IMR-90 (cell line): ENCODE measurements at regions not wholly inside any gene's neighbourhood (a gene's known extent, or its start where the extent isn't known, plus 50 kb on each side); places are given as distances from the start of the nearest gene placed in this dataset.

ENCODE experiments used
- ATAC-seq: fragments of 200-7000 bp; cut with Tn5 transposase; 2 replicates; pipeline ENCODE4 v1.9.1; 2020; ENCODE audit warnings: low read depth, mild to moderate bottlenecking, moderate library complexity
- BruUV-seq: library from RNA; stranded (reverse); fragments of 400-500 nt; replicated peaks from 2 replicates; lab custom pipeline; 2021; lab: Mats Ljungman, UMichigan
- CTCF ChIA-PET: fragments of 300-600 bp; formaldehyde crosslinking; extraction: SDS; loops from one replicate; lab custom pipeline; 2021; ENCODE audit warnings: antibody characterized with exemption; lab: Yijun Ruan, JAX
- POLR2A ChIA-PET: fragments of 300-600 bp; sonication (Branson Sonifier 250); formaldehyde crosslinking; loops from one replicate; lab custom pipeline; 2022; ENCODE audit warnings: antibody characterized with exemption; ENCODE audit not compliant: unreplicated experiment; lab: Charles Lee
- DNase-seq: peaks from one replicate; pipeline ENCODE4 v3.0.0; 2013
- H2AFZ ChIP-seq: replicated peaks from 2 replicates; pipeline ENCODE3; 2013; ENCODE audit warnings: low read length, mild to moderate bottlenecking; ENCODE audit not compliant: poor library complexity
- H2AK5ac ChIP-seq: 2 replicates; pipeline ENCODE4 v1.6.1; 2013; ENCODE audit warnings: low read depth, low read length, inconsistent platforms
- H2AK9ac ChIP-seq: replicated peaks from 2 replicates; pipeline ENCODE3; 2013; ENCODE audit warnings: mild to moderate bottlenecking, low read depth, low read length, moderate library complexity; ENCODE audit not compliant: poor library complexity
- H2BK120ac ChIP-seq: 2 replicates; pipeline ENCODE4 v1.6.1; 2013; ENCODE audit warnings: low read depth, low read length, inconsistent platforms
- H2BK15ac ChIP-seq: 3 replicates; pipeline ENCODE4 v1.6.1; 2013; ENCODE audit warnings: low read depth, low read length, inconsistent platforms
- H2BK20ac ChIP-seq: 2 replicates; pipeline ENCODE4 v1.6.1; 2013; ENCODE audit warnings: low read depth, mild to moderate bottlenecking, inconsistent platforms, low read length, moderate library complexity
- H2BK5ac ChIP-seq: 2 replicates; pipeline ENCODE4 v1.6.1; 2013; ENCODE audit warnings: mild to moderate bottlenecking, low read depth, low read length, inconsistent platforms; ENCODE audit not compliant: poor library complexity, severe bottlenecking
- H3K14ac ChIP-seq: replicated peaks from 2 replicates; pipeline ENCODE4 v1.6.1; 2013; ENCODE audit warnings: low read depth, low read length, inconsistent platforms
- H3K18ac ChIP-seq: 2 replicates; pipeline ENCODE4 v1.6.1; 2013; ENCODE audit warnings: low read depth, low read length, control low read depth
- H3K23ac ChIP-seq: 2 replicates; pipeline ENCODE4 v1.6.1; 2013; ENCODE audit warnings: low read depth, low read length, inconsistent platforms
- H3K27ac ChIP-seq: 2 replicates; pipeline ENCODE4 v1.5.1; 2013; ENCODE audit warnings: mild to moderate bottlenecking, control low read depth, low read length; ENCODE audit not compliant: insufficient read depth
- H3K27me3 ChIP-seq: 2 replicates; pipeline ENCODE4 v1.6.1; 2013; ENCODE audit warnings: low read length; ENCODE audit not compliant: control insufficient read depth, insufficient read depth
- H3K36me3 ChIP-seq: 2 replicates; pipeline ENCODE4 v1.6.1; 2013; ENCODE audit warnings: low read length, mixed read lengths; ENCODE audit not compliant: control insufficient read depth, insufficient read depth
- H3K4ac ChIP-seq: 2 replicates; pipeline ENCODE4 v1.6.1; 2013; ENCODE audit warnings: low read depth, low read length, inconsistent platforms
- H3K4me1 ChIP-seq: 2 replicates; pipeline ENCODE4 v1.6.1; 2013; ENCODE audit warnings: low read length, mixed read lengths; ENCODE audit not compliant: control insufficient read depth, insufficient read depth
- H3K4me2 ChIP-seq: 2 replicates; pipeline ENCODE4 v1.6.1; 2013; ENCODE audit warnings: low read depth, mild to moderate bottlenecking, control low read depth, low read length, moderate library complexity
- H3K4me3 ChIP-seq: 2 replicates; pipeline ENCODE4 v1.5.1; 2013; ENCODE audit warnings: low read depth, mild to moderate bottlenecking, control low read depth, low read length, moderate library complexity; ENCODE audit not compliant: insufficient read depth
- H3K56ac ChIP-seq: 2 replicates; pipeline ENCODE4 v1.6.1; 2013; ENCODE audit warnings: low read length, inconsistent platforms; ENCODE audit not compliant: insufficient read depth; ENCODE audit errors: extremely low read depth
- H3K79me1 ChIP-seq, 2 experiments: 2 replicates each; pipeline ENCODE4 v1.6.1; 2013; ENCODE audit warnings: low read length in 2 of 2, inconsistent platforms in 1 of 2, low read depth in 1 of 2
- H3K9ac ChIP-seq: 2 replicates; pipeline ENCODE4 v1.6.1; 2013; ENCODE audit warnings: low read depth, low read length, control low read depth
- H3K9me1 ChIP-seq: 2 replicates; pipeline ENCODE4 v1.6.1; 2013; ENCODE audit warnings: low read length, inconsistent platforms; ENCODE audit not compliant: insufficient read depth
- H3K9me3 ChIP-seq: 2 replicates; pipeline ENCODE4 v1.6.1; 2013; ENCODE audit warnings: low read length; ENCODE audit not compliant: control insufficient read depth, insufficient read depth
- H4K20me1 ChIP-seq: 2 replicates; pipeline ENCODE4 v1.6.1; 2013; ENCODE audit warnings: low read length, inconsistent platforms; ENCODE audit not compliant: insufficient read depth
- H4K5ac ChIP-seq: 2 replicates; pipeline ENCODE4 v1.6.1; 2013; ENCODE audit warnings: mild to moderate bottlenecking, low read depth, low read length, control low read depth
- H4K8ac ChIP-seq, 2 experiments: 2 replicates each; pipeline ENCODE4 v1.6.1; 2013; ENCODE audit warnings: low read depth in 2 of 2, low read length in 2 of 2, control low read depth in 1 of 2, inconsistent platforms in 1 of 2
- H4K91ac ChIP-seq: 2 replicates; pipeline ENCODE4 v1.6.1; 2013; ENCODE audit warnings: low read depth, low read length, inconsistent platforms; ENCODE audit not compliant: insufficient read depth
- CEBPB ChIP-seq: IDR thresholded peaks from 2 replicates; pipeline ENCODE4 v1.6.1; 2012; ENCODE audit warnings: low read depth, low read length, improper control_type of control experiment
- MAFK ChIP-seq: IDR thresholded peaks from 2 replicates; pipeline ENCODE4 v1.6.1; 2012; ENCODE audit warnings: low read depth, low read length, improper control_type of control experiment
- RFX5 ChIP-seq: IDR thresholded peaks from 2 replicates; pipeline ENCODE4 v1.8.0; 2012; ENCODE audit warnings: low read depth, mild to moderate bottlenecking, low read length, moderate library complexity
- SMC3 ChIP-seq: fragments of 150-350 bp; IDR thresholded peaks from 2 replicates; pipeline ENCODE4 v1.6.1; 2016; ENCODE audit warnings: low read depth, mild to moderate bottlenecking, antibody characterized with exemption, low read length, moderate library complexity
- WGBS, 2 experiments: methylation state at CpG; one replicate each; pipeline versions ENCODE4 v1.1.5 to v1.1.7; 2013; ENCODE audit warnings: missing lambda C conversion rate in 2 of 2; ENCODE audit not compliant: insufficient read length in 1 of 2; ENCODE audit errors: extremely low coverage in 2 of 2; 5-methylcytosine and 5-hydroxymethylcytosine counted together
- dilution Hi-C: fragments of 300-500 bp; cut with HindIII; formaldehyde crosslinking; loops from one replicate; pipeline ENCODE4 v1.14.3; 2018; ENCODE audit warnings: low sequenced_read_pairs; ENCODE audit not compliant: unreplicated experiment
- in situ Hi-C: fragments of 300-500 bp; cut with MboI; formaldehyde crosslinking; loops from 3 replicates; pipeline ENCODE4 v1.14.3; 2019; ENCODE audit warnings: low sequenced_read_pairs, inconsistent platforms, mixed read lengths
- intact Hi-C: fragments of 100-400 bp; cut with micrococcal nuclease; formaldehyde crosslinking; loops from 2 replicates; pipeline ENCODE4 v1.10.0; 2022
- TF ChIP-seq, protein P1 (sequence below): fragments of 150-350 bp; IDR thresholded peaks from 2 replicates; pipeline ENCODE4 v1.6.1; 2017; ENCODE audit warnings: mild to moderate bottlenecking, antibody characterized with exemption, low read length, low read depth

DNA sequence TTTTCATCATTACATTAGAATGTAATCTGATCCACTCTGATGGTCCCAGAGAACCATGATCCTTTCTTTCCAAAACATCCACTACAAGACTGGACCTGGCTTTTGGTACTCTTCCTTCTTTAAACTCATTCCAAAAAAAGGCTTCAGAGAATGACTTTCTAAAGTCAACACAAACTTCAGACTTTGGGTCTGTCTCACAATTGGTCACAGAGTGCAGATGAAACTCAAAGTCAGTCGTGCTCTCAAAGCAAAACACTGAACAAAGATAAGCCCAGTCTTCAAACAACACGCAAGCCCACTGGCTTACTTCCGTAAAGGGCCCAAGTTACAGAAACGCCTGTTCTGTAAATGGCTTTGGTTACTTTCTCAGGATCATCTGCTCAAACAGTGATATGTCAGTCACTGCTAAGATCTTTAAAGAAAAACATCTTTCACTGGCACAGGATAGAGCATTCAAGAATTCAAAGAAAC lies 250.9 kb upstream of the MKLN1 start:
- peak overlapping the region; percentile 45 to 52; a peak in 3 of 4 replicates for H4K8ac ChIP-seq
- TF ChIP-seq, protein P1, sequence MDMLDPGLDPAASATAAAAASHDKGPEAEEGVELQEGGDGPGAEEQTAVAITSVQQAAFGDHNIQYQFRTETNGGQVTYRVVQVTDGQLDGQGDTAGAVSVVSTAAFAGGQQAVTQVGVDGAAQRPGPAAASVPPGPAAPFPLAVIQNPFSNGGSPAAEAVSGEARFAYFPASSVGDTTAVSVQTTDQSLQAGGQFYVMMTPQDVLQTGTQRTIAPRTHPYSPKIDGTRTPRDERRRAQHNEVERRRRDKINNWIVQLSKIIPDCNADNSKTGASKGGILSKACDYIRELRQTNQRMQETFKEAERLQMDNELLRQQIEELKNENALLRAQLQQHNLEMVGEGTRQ, result no peak
- TF ChIP-seq SMC3 (0 out of 2 replicates have a peak, but pooled peaks have one; percentile 5), CEBPB (no peak), RFX5 (no peak), MAFK (no peak)
- DNase-seq (peak; percentile 70), ATAC-seq (peak; percentile 34)
- peak overlapping the region; percentile 59 for H3K14ac ChIP-seq
- 0 out of 2 replicates have a peak overlapping the region, but pooled peaks have one; percentile 23 for H2BK120ac ChIP-seq
- H2BK15ac ChIP-seq, result peak overlapping the region; percentile 49; the same call in 1 of the 3 replicates
- H3K9me3 ChIP-seq, result no peaks in the 10 kb centered on the region
- 0% methylated on average over 1 of the region's 4 CpGs; no CpG with 5 or more reads in 1 of the 2 experiments for WGBS, 2 experiments
- ChIA-PET POLR2A (no interaction called here), CTCF (no interaction called here)
- peak overlapping the region; percentile 93 for H3K27ac ChIP-seq
- in situ Hi-C loops (loop anchor here (10.0 kb wide), 1 partner anchor 348 kb away; no protein-coding TSS in a partner anchor), intact Hi-C loops (loop anchor here (2.0 kb wide), 1 partner anchor 30 kb away; no protein-coding TSS in a partner anchor), dilution Hi-C loops (no loop called here)
- H2AFZ ChIP-seq, result no peak overlapping the region
- no TSS peak for BruUV-seq
- peaks cover 20 to 67% of the 10 kb centered on the region in 2 experiments for H3K79me1 ChIP-seq
- peaks cover 8% of the 10 kb centered on the region for H3K9me1 ChIP-seq
- peak overlapping the region; percentile 26; the same call in 1 of the 2 replicates for H4K91ac ChIP-seq
- peaks cover 41% of the 10 kb centered on the region for H4K20me1 ChIP-seq
- H3K4me2 ChIP-seq, result peak overlapping the region; percentile 48; the same call in 1 of the 2 replicates
- H3K9ac ChIP-seq, result peak overlapping the region; percentile 36; the same call in 1 of the 2 replicates
- peak overlapping the region; percentile 42; the same call in 1 of the 2 replicates for H3K4ac ChIP-seq
- H2AK5ac ChIP-seq, result peak overlapping the region; percentile 77; the same call in 1 of the 2 replicates
- H3K27me3 ChIP-seq, result no peaks in the 10 kb centered on the region
- no peak overlapping the region for H2AK9ac ChIP-seq
- H4K5ac ChIP-seq, result peak overlapping the region; percentile 9; the same call in 1 of the 2 replicates
- peaks cover 17% of the 10 kb centered on the region for H3K4me1 ChIP-seq
- H3K18ac ChIP-seq, result peak overlapping the region; percentile 24; the same call in 1 of the 2 replicates
- 0 out of 2 replicates have a peak overlapping the region, but pooled peaks have one; percentile 22 for H2BK20ac ChIP-seq
- H3K23ac ChIP-seq, result peak overlapping the region; percentile 70
- peak overlapping the region; percentile 61 for H2BK5ac ChIP-seq
- H3K4me3 ChIP-seq, result no peak overlapping the region; the same call in 1 of the 2 replicates
- H3K56ac ChIP-seq, result peak overlapping the region; percentile 57; the same call in 1 of the 2 replicates
- H3K36me3 ChIP-seq, result peaks cover 11% of the 10 kb centered on the region
